ENCODE measurements at regions not wholly inside any gene's neighbourhood (a gene's known extent, or its start where the extent isn't known, plus 50 kb on each side); places are given as distances from the start of the nearest gene placed in this dataset.

DNA sequence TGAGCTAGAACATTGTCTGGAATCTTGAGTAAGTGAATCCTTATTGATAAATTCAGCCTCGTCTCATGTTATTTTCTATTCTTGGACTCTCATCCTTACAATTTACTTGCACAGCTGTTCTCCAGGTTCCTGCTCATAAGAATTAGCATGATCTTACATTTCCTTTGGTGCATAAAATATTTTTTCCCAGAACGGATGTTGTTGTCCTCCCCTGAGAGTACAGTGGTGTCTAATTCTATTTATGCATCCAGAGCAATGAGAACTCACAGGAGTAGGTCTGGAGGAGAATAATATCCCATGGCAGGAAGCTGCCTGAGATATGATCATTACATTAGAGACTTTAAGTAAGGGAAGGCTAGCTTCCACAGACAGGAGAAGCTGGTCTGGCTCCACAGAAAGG, 178.4 kb upstream of the MAST4 start:
- ATAC-seq = no peak

DNA sequence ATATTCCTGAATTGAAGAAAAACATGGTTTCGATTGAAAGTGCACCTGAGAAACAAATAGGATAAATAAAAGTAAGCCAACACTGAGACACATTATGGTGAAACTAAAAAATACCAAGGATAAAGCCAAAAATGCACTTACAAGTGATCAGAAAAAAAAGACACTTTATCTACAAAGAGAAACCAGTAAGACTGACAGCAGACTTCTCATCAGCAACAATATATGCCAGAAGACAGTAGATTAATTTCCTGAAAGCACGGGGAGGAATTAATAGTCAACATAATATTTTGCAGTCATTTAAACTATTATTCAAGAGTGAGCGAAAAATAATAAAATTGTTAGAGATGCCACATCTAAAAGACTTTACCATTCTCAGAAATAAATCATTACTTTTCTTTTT, 172.7 kb upstream of the MAST4 start:
- Histone ChIP-seq H3K9me3 (ENCODE audit: control insufficient read depth in 1 of 2, insufficient read depth in 1 of 2, low read depth in 1 of 2, low read length in 2 of 2) (peaks cover 0 to 3% of the 10 kb centered on the region in 2 experiments; a peak in 1 of 4 replicates), H3K4me3 (replicated peaks in 1 of 2; ENCODE audit: low read depth in 1 of 2, low read length in 2 of 2) (no peak overlapping the region), H3K9me2 (ENCODE audit: insufficient read depth) (0 out of 2 replicates have a peak, but pooled peaks cover 3% of the 10 kb centered on the region), H3K4me1 (ENCODE audit: control insufficient read depth in 1 of 2, insufficient read depth in 2 of 2, low read length in 2 of 2) (no peaks in the 10 kb centered on the region), H3K9ac (ENCODE audit: low read length) (no peak overlapping the region), H2AFZ (ENCODE audit: low read depth, low read length, poor library complexity, severe bottlenecking) (no peak overlapping the region), H3K79me2 (ENCODE audit: insufficient read depth, low read length) (no peaks in the 10 kb centered on the region), H4K20me1 (ENCODE audit: insufficient read depth) (no peaks in the 10 kb centered on the region), H3K27ac (ENCODE audit: low read depth, low read length) (no peak overlapping the region), H3K27me3 (ENCODE audit: insufficient read depth, low read length) (peaks cover 15% of the 10 kb centered on the region), H3K4me2 (ENCODE audit: low read length) (no peak overlapping the region), H3K36me3 (ENCODE audit: control insufficient read depth in 1 of 2, insufficient read depth in 2 of 2, low read length in 2 of 2) (no peaks in the 10 kb centered on the region; a peak in 1 of 4 replicates)
- ChIA-PET RAD21 (ENCODE audit: low non-redundant PET in 1 of 2, low total read pairs in 2 of 2, uncharacterized antibody in 2 of 2, unreplicated experiment in 2 of 2) (no interaction called here), CTCF (no interaction called here), POLR2A (no interaction called here)
- no TSS peak for BruUV-seq (replicated peaks)
- ATAC-seq = no peak
- intact Hi-C loops (cut with micrococcal nuclease) = no loop called here
- DNase-seq (ENCODE audit: low read depth, low spot score) = no peak
- TF ChIP-seq ATF3 (IDR thresholded peaks at IDR 0.05) (no peak), ZBTB33 (IDR thresholded peaks at IDR 0.05; ENCODE audit: extremely low read depth, insufficient replicate concordance, low read length) (no peak), CBX3 (IDR thresholded peaks at IDR 0.05; ENCODE audit: low read depth) (no peak), SRF (IDR thresholded peaks at IDR 0.05; ENCODE audit: low read depth) (no peak), ELF1 (IDR thresholded peaks at IDR 0.05; ENCODE audit: borderline replicate concordance, low read depth) (no peak), YY1 (IDR thresholded peaks at IDR 0.05; ENCODE audit: extremely low read depth, insufficient replicate concordance, low read depth, low read length) (no peak), TCF7L2 (IDR thresholded peaks at IDR 0.05; ENCODE audit: borderline replicate concordance, extremely low read depth, insufficient read depth, insufficient read length) (no peak), JUND (IDR thresholded peaks at IDR 0.05) (no peak), FOSL1 (IDR thresholded peaks at IDR 0.05; ENCODE audit: low read depth) (no peak), EGR1 (IDR thresholded peaks at IDR 0.05; ENCODE audit: low read depth) (no peak), ZFX (IDR thresholded peaks at IDR 0.05) (no peak), SIN3A (IDR thresholded peaks at IDR 0.05; ENCODE audit: low read depth) (no peak), SP1 (IDR thresholded peaks at IDR 0.05; ENCODE audit: low read depth) (no peak), POLR2A (IDR thresholded peaks at IDR 0.05; ENCODE audit: borderline replicate concordance, extremely low read depth, insufficient read depth, insufficient read length) (no peak), ZNF274 (IDR thresholded peaks at IDR 0.05; ENCODE audit: low read depth, low read length) (no peak)
- TF ChIP-seq, protein P1, sequence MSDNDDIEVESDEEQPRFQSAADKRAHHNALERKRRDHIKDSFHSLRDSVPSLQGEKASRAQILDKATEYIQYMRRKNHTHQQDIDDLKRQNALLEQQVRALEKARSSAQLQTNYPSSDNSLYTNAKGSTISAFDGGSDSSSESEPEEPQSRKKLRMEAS (IDR thresholded peaks at IDR 0.05) = no peak

More for the DNA sequence above, 178.4 kb upstream of the MAST4 start:
- Histone ChIP-seq H3K9me2 (ENCODE audit: insufficient read depth) (0 out of 2 replicates have a peak, but pooled peaks cover 3% of the 10 kb centered on the region), H4K20me1 (ENCODE audit: insufficient read depth) (no peaks in the 10 kb centered on the region), H3K4me1 (ENCODE audit: control insufficient read depth in 1 of 2, insufficient read depth in 2 of 2, low read length in 2 of 2) (no peaks in the 10 kb centered on the region), H3K4me2 (ENCODE audit: low read length) (no peak overlapping the region), H3K4me3 (replicated peaks in 1 of 2; ENCODE audit: low read depth in 1 of 2, low read length in 2 of 2) (no peak overlapping the region), H3K27ac (ENCODE audit: low read depth, low read length) (no peak overlapping the region), H3K9me3 (ENCODE audit: control insufficient read depth in 1 of 2, insufficient read depth in 1 of 2, low read depth in 1 of 2, low read length in 2 of 2) (no peaks in the 10 kb centered on the region; a peak in 1 of 4 replicates), H3K9ac (ENCODE audit: low read length) (no peak overlapping the region), H3K27me3 (ENCODE audit: insufficient read depth, low read length) (no peaks in the 10 kb centered on the region), H2AFZ (ENCODE audit: low read depth, low read length, poor library complexity, severe bottlenecking) (no peak overlapping the region), H3K36me3 (ENCODE audit: control insufficient read depth in 1 of 2, insufficient read depth in 2 of 2, low read length in 2 of 2) (no peaks in the 10 kb centered on the region; a peak in 1 of 4 replicates), H3K79me2 (ENCODE audit: insufficient read depth, low read length) (no peaks in the 10 kb centered on the region)
- no peak for DNase-seq (ENCODE audit: low read depth, low spot score)
- CTCF ChIA-PET = no interaction called here
- intact Hi-C loops (cut with micrococcal nuclease) = no loop called here
- POLR2A ChIA-PET = no interaction called here
- TF ChIP-seq ATF3 (IDR thresholded peaks at IDR 0.05) (no peak), POLR2AphosphoS5 (IDR thresholded peaks at IDR 0.05; ENCODE audit: low read depth, low read length) (no peak), CBX3 (IDR thresholded peaks at IDR 0.05; ENCODE audit: low read depth) (no peak), SRF (IDR thresholded peaks at IDR 0.05; ENCODE audit: low read depth) (no peak), EGR1 (IDR thresholded peaks at IDR 0.05; ENCODE audit: low read depth) (no peak)
- BruUV-seq (replicated peaks) = no TSS peak
- RAD21 ChIA-PET (ENCODE audit: low non-redundant PET in 1 of 2, low total read pairs in 2 of 2, uncharacterized antibody in 2 of 2, unreplicated experiment in 2 of 2) = no interaction called here
